ENCODE measurements at regions not wholly inside any gene's neighbourhood (a gene's known extent, or its start where the extent isn't known, plus 50 kb on each side); places are given as distances from the start of the nearest gene placed in this dataset.

DNA sequence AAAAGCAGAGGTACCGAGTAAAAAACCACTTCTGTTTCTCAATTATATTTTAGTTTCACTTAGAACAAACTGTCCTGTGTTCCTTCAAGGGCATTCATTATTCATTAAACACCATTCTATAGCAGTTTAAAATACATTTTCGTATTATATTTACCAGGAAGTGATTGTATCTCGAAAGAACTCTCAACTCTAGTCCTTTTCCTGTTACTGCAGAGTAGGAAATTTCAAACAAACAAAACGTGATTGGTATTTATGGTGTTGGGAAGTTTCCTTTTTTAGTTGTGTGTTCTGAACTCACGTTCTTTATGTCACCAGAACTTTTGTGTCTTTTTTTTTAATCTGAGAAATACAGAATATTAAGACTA, 139.5 kb upstream of the BTBD3 start:
- no peak overlapping the region for H3K27ac ChIP-seq
- H3K4me1 ChIP-seq (ENCODE audit: control insufficient read depth in 1 of 2, insufficient read depth in 1 of 2, low read depth in 1 of 2, low read length in 1 of 2), result no peaks in the 10 kb centered on the region
- no peaks in the 10 kb centered on the region for H3K36me3 ChIP-seq
- no peak overlapping the region for H3K4me3 ChIP-seq (ENCODE audit: low read depth in 1 of 2, low read length in 1 of 2)
- TF ChIP-seq CTCF (IDR thresholded peaks at IDR 0.05), result no peak
- H3K27me3 ChIP-seq, result no peaks in the 10 kb centered on the region
- no peaks in the 10 kb centered on the region for H3K9me3 ChIP-seq

- no peak for TF ChIP-seq CTCF (IDR thresholded peaks at IDR 0.05)
- H3K9me3 ChIP-seq, result no peaks in the 10 kb centered on the region
- H3K4me1 ChIP-seq (ENCODE audit: control insufficient read depth in 1 of 2, insufficient read depth in 1 of 2, low read depth in 1 of 2, low read length in 1 of 2), result no peaks in the 10 kb centered on the region
Measured at GRCh38 chr20:11780765-11781369, 136.8 kb upstream of the BTBD3 start.

DNA sequence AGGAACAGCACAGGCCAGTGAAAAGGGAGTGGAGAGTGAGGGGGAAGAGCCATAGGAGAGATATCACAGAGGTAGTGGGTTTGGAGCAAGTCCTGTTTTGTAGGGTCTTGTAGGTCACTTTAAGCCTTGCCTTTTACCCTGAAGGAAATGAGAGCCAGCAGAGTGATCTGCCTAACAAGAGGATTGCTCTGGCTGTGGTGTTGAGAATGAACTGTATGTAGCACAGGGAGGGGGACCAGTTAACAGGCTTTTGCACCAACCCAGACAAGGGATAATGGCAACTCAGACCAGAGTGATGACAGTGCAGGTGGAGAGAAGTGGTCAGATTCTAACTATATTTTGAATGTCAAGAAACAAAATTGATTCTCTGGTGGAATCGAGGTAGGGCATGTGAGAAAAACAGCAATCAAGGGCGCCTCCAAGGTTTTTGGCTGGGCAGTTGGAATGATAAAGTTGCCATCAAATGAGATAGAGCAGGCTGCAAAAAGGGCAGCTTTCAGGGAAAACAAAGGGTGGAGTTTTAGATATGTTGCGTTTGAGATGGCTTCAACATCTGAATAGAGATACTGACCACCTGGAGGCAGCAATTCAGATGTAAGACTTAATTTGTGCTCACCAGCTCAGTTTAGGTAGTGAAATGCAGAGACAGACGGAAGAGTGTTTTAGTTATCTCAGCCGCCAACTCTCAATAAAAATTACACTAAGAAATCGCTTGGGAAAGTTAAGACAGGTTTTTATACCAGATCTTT, 134.4 kb upstream of the BTBD3 start:
- Histone ChIP-seq H3K27me3 (no peaks in the 10 kb centered on the region), H3K9me3 (no peaks in the 10 kb centered on the region), H3K36me3 (no peaks in the 10 kb centered on the region), H3K27ac (no peak overlapping the region), H3K4me3 (ENCODE audit: low read depth in 1 of 2, low read length in 1 of 2) (no peak overlapping the region), H3K4me1 (ENCODE audit: control insufficient read depth in 1 of 2, insufficient read depth in 1 of 2, low read depth in 1 of 2, low read length in 1 of 2) (no peaks in the 10 kb centered on the region)
- TF ChIP-seq CTCF (IDR thresholded peaks at IDR 0.05), result no peak

More at GRCh38 chr20:11780765-11781369, 136.8 kb upstream of the BTBD3 start:
- H3K27me3 ChIP-seq, result no peaks in the 10 kb centered on the region
- H3K4me3 ChIP-seq (ENCODE audit: low read depth in 1 of 2, low read length in 1 of 2), result no peak overlapping the region
- no peaks in the 10 kb centered on the region for H3K36me3 ChIP-seq
- H3K27ac ChIP-seq, result no peak overlapping the region

GRCh38 chr20:11785885-11786507, 131.7 kb upstream of the BTBD3 start:
- no peak overlapping the region for H3K27ac ChIP-seq
- H3K27me3 ChIP-seq, result no peaks in the 10 kb centered on the region
- no peaks in the 10 kb centered on the region for H3K36me3 ChIP-seq
- H3K9me3 ChIP-seq, result no peaks in the 10 kb centered on the region
- no peaks in the 10 kb centered on the region for H3K4me1 ChIP-seq (ENCODE audit: control insufficient read depth in 1 of 2, insufficient read depth in 1 of 2, low read depth in 1 of 2, low read length in 1 of 2)
- no peak overlapping the region for H3K4me3 ChIP-seq (ENCODE audit: low read depth in 1 of 2, low read length in 1 of 2)
- no peak for TF ChIP-seq CTCF (IDR thresholded peaks at IDR 0.05)

DNA sequence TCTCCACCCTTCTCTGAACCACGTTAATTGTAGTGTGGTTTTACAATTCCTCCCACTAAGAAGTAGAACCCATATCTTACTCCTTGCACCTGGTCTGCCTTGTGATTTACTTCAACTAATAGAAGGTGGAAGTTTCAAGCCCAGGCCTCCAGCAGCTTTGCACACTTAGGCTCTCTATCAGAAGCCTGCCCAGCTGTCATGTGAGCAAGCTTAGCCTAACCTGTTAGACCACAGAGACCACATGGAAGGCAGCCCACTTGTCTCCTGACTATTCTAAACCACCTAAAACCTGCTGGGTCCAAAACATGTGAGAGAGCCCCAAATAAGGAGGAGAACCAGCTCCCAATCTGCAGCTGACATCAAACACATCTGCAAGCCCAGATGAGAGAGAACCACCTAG, 127.6 kb upstream of the BTBD3 start:
- H3K4me1 ChIP-seq (ENCODE audit: control insufficient read depth in 1 of 2, insufficient read depth in 1 of 2, low read depth in 1 of 2, low read length in 1 of 2), result no peaks in the 10 kb centered on the region
- no peak overlapping the region for H3K27ac ChIP-seq
- no peaks in the 10 kb centered on the region for H3K36me3 ChIP-seq
- H3K27me3 ChIP-seq, result no peaks in the 10 kb centered on the region
- H3K9me3 ChIP-seq, result no peaks in the 10 kb centered on the region
- H3K4me3 ChIP-seq (ENCODE audit: low read depth in 1 of 2, low read length in 1 of 2), result no peak overlapping the region
- no peak for TF ChIP-seq CTCF (IDR thresholded peaks at IDR 0.05)
